ENCODE measurements at regions not wholly inside any gene's neighbourhood (a gene's known extent, or its start where the extent isn't known, plus 50 kb on each side); places are given as distances from the start of the nearest gene placed in this dataset.

- TF ChIP-seq, protein P1, sequence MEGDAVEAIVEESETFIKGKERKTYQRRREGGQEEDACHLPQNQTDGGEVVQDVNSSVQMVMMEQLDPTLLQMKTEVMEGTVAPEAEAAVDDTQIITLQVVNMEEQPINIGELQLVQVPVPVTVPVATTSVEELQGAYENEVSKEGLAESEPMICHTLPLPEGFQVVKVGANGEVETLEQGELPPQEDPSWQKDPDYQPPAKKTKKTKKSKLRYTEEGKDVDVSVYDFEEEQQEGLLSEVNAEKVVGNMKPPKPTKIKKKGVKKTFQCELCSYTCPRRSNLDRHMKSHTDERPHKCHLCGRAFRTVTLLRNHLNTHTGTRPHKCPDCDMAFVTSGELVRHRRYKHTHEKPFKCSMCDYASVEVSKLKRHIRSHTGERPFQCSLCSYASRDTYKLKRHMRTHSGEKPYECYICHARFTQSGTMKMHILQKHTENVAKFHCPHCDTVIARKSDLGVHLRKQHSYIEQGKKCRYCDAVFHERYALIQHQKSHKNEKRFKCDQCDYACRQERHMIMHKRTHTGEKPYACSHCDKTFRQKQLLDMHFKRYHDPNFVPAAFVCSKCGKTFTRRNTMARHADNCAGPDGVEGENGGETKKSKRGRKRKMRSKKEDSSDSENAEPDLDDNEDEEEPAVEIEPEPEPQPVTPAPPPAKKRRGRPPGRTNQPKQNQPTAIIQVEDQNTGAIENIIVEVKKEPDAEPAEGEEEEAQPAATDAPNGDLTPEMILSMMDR (IDR thresholded peaks at IDR 0.05; ENCODE audit: poor library complexity) = no peak
- TF ChIP-seq EZH2 (IDR thresholded peaks at IDR 0.05; ENCODE audit: borderline replicate concordance) = no peak
- no peak for TF ChIP-seq EZH2phosphoT487 (IDR thresholded peaks at IDR 0.05; ENCODE audit: low read depth, severe bottlenecking, unreplicated experiment)
Measured at GRCh38 chr17:62149961-62150360, 84.9 kb upstream of the MED13 start.

Data from hepatocyte (in vitro differentiated cells).